Hepatocyte (in vitro differentiated cells): ENCODE measurements at regions not wholly inside any gene's neighbourhood (a gene's known extent, or its start where the extent isn't known, plus 50 kb on each side); places are given as distances from the start of the nearest gene placed in this dataset.

Experiments
- DNase-seq: peaks from one replicate; pipeline ENCODE4 v3.0.0-alpha.2; 2016; ENCODE audit warnings: low spot score
- H2AFZ ChIP-seq: fragments of 200-600 bp; sonication (generic); 2 replicates; pipeline ENCODE4 v1.6.0; 2016; ENCODE audit warnings: antibody characterized with exemption, mild to moderate bottlenecking
- H3K27ac ChIP-seq: fragments of 200-600 bp; sonication (generic); 2 replicates; pipeline ENCODE4 v1.5.1; 2016; ENCODE audit warnings: mild to moderate bottlenecking
- H3K27me3 ChIP-seq: fragments of 200-600 bp; sonication (generic); 2 replicates; pipeline ENCODE4 v1.6.1; 2016
- H3K36me3 ChIP-seq: fragments of 200-600 bp; sonication (generic); replicated peaks from 2 replicates; pipeline ENCODE4 v1.5.1; 2016; ENCODE audit warnings: low read depth; ENCODE audit not compliant: insufficient read depth
- H3K4me1 ChIP-seq: fragments of 200-600 bp; sonication (generic); 2 replicates; pipeline ENCODE4 v1.5.1; 2016; ENCODE audit warnings: mild to moderate bottlenecking, moderate library complexity; ENCODE audit not compliant: insufficient read depth
- H3K4me2 ChIP-seq: fragments of 200-600 bp; sonication (generic); 2 replicates; pipeline ENCODE4 v1.6.0; 2016
- H3K4me3 ChIP-seq: fragments of 200-600 bp; sonication (generic); 2 replicates; pipeline ENCODE4 v1.5.1; 2016; ENCODE audit warnings: mild to moderate bottlenecking
- H3K79me2 ChIP-seq: fragments of 200-600 bp; sonication (generic); 2 replicates; pipeline ENCODE4 v1.6.0; 2017; ENCODE audit warnings: mild to moderate bottlenecking
- H3K9me2 ChIP-seq: fragments of 200-600 bp; sonication (generic); replicated peaks from 2 replicates; pipeline ENCODE4 v1.6.0; 2017; ENCODE audit warnings: mild to moderate bottlenecking; ENCODE audit not compliant: insufficient read depth
- H3K9me3 ChIP-seq: fragments of 200-600 bp; sonication (generic); 2 replicates; pipeline ENCODE4 v1.5.1; 2016; ENCODE audit warnings: low read depth, mild to moderate bottlenecking
- H4K20me1 ChIP-seq: fragments of 200-600 bp; sonication (generic); 2 replicates; pipeline ENCODE4 v1.6.0; 2016; ENCODE audit warnings: mild to moderate bottlenecking; ENCODE audit not compliant: insufficient read depth, poor library complexity, severe bottlenecking
- EZH2 ChIP-seq: fragments of 200-600 bp; sonication (generic); IDR thresholded peaks from 2 replicates; pipeline ENCODE4 v1.6.1; 2016; ENCODE audit warnings: antibody characterized with exemption, mild to moderate bottlenecking, borderline replicate concordance
- EZH2phosphoT487 ChIP-seq: fragments of 200-600 bp; sonication (generic); IDR thresholded peaks from one replicate; pipeline ENCODE4 v1.6.1; 2018; ENCODE audit warnings: antibody characterized with exemption, mild to moderate bottlenecking, low read depth, moderate library complexity; ENCODE audit not compliant: unreplicated experiment, severe bottlenecking
- WGBS: methylation state at CpG from one replicate; pipeline ENCODE4 v1.1.6; 2016; ENCODE audit warnings: low lambda C conversion rate; ENCODE audit errors: missing lambda C conversion rate; 5-methylcytosine and 5-hydroxymethylcytosine counted together
- TF ChIP-seq, protein P1 (sequence below): fragments of 200-600 bp; sonication (generic); IDR thresholded peaks from 2 replicates; pipeline ENCODE4 v1.5.1; 2016; ENCODE audit warnings: antibody characterized with exemption, mild to moderate bottlenecking; ENCODE audit not compliant: poor library complexity

DNA sequence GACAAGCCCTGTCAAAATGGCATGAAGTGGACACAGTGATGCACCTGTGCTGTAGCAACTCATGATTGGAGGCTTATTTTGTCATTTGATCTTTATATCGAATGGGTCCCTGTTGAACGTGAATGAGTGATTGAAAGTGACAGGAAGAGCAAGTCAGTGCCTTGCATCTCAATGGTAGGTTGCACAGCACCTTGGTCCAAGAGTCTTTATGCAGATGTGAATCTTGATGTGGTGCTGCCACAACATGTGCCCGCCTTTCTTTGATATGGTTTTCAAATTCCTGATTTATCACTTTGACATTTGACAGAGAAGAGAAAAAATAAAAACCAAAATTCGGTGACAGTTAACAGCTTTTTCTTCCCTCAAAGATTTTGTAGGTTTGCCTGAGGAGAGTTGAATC, 1182.4 kb downstream of the DNAJB9 start:
- H2AFZ ChIP-seq, result no peak overlapping the region
- H3K4me3 ChIP-seq, result no peak overlapping the region
- H3K27me3 ChIP-seq, result no peaks in the 10 kb centered on the region
- no peaks in the 10 kb centered on the region for H3K79me2 ChIP-seq
- H3K36me3 ChIP-seq, result no peaks in the 10 kb centered on the region
- H3K4me1 ChIP-seq, result no peaks in the 10 kb centered on the region
- no peak for DNase-seq
- no peaks in the 10 kb centered on the region for H3K9me2 ChIP-seq
- TF ChIP-seq EZH2, result no peak
- TF ChIP-seq, protein P1, sequence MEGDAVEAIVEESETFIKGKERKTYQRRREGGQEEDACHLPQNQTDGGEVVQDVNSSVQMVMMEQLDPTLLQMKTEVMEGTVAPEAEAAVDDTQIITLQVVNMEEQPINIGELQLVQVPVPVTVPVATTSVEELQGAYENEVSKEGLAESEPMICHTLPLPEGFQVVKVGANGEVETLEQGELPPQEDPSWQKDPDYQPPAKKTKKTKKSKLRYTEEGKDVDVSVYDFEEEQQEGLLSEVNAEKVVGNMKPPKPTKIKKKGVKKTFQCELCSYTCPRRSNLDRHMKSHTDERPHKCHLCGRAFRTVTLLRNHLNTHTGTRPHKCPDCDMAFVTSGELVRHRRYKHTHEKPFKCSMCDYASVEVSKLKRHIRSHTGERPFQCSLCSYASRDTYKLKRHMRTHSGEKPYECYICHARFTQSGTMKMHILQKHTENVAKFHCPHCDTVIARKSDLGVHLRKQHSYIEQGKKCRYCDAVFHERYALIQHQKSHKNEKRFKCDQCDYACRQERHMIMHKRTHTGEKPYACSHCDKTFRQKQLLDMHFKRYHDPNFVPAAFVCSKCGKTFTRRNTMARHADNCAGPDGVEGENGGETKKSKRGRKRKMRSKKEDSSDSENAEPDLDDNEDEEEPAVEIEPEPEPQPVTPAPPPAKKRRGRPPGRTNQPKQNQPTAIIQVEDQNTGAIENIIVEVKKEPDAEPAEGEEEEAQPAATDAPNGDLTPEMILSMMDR, result no peak
- TF ChIP-seq EZH2phosphoT487, result no peak
- WGBS, result 95% methylated on average over 4 of the region's 4 CpGs
- H3K4me2 ChIP-seq, result no peak overlapping the region
- H3K27ac ChIP-seq, result no peak overlapping the region
- no peaks in the 10 kb centered on the region for H4K20me1 ChIP-seq
- no peaks in the 10 kb centered on the region for H3K9me3 ChIP-seq

DNA sequence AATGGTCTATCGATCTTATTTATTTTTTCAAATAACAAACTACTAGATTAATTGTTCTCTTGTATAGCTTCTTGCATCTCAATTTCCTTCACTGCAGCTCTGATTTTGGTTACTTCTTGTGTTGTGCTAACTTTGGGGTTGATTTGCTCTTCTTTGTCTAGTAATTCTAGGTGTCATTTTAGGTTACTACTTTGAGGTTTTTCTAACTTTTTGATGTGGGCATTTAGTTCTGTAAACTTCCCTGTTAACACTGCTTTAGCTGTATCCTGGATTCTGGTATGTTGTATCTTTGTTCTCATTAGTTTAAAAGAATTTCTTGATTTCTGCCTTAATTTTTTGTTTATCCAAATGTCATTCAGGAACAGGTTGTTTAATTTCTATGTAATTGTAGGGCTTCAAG, 1188.0 kb downstream of the DNAJB9 start:
- Histone ChIP-seq H3K4me2 (no peak overlapping the region), H3K4me1 (no peaks in the 10 kb centered on the region), H3K36me3 (no peaks in the 10 kb centered on the region), H3K27ac (no peak overlapping the region), H3K27me3 (no peaks in the 10 kb centered on the region), H3K79me2 (no peaks in the 10 kb centered on the region), H3K9me3 (no peaks in the 10 kb centered on the region), H3K9me2 (no peaks in the 10 kb centered on the region), H3K4me3 (no peak overlapping the region), H4K20me1 (no peaks in the 10 kb centered on the region), H2AFZ (no peak overlapping the region)
- WGBS, result 79% methylated on average over 1 of the region's 1 CpG
- TF ChIP-seq, protein P1, result no peak
- no peak for TF ChIP-seq EZH2phosphoT487
- no peak for TF ChIP-seq EZH2
- DNase-seq, result no peak

DNA sequence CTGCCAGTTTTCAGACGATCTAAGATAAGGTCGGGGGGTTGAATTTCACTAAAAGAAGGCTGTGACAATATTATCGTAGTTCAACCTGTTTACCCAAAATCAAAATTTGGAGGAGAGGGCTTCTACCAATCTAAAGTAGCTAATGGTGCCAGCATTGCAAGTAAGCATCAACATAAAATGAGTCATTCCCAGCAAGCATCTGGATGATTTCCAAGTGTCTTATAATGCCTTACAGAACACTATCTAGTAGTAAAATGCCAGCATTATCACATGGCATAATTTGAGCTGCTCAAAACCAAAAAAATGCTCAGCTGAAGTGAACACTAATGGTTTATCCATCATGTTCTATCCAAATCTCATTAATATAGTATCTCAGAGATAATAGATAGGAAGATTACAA, 1193.9 kb downstream of the DNAJB9 start:
- Histone ChIP-seq H3K79me2 (no peaks in the 10 kb centered on the region), H3K36me3 (no peaks in the 10 kb centered on the region), H3K9me2 (no peaks in the 10 kb centered on the region), H2AFZ (no peak overlapping the region), H3K9me3 (no peaks in the 10 kb centered on the region), H4K20me1 (no peaks in the 10 kb centered on the region), H3K4me2 (no peak overlapping the region), H3K4me3 (no peak overlapping the region), H3K27me3 (no peaks in the 10 kb centered on the region), H3K27ac (no peak overlapping the region), H3K4me1 (no peaks in the 10 kb centered on the region)
- TF ChIP-seq, protein P1, result no peak
- no peak for TF ChIP-seq EZH2
- no peak for TF ChIP-seq EZH2phosphoT487
- WGBS, result 93% methylated on average over 3 of the region's 3 CpGs
- no peak for DNase-seq

DNA sequence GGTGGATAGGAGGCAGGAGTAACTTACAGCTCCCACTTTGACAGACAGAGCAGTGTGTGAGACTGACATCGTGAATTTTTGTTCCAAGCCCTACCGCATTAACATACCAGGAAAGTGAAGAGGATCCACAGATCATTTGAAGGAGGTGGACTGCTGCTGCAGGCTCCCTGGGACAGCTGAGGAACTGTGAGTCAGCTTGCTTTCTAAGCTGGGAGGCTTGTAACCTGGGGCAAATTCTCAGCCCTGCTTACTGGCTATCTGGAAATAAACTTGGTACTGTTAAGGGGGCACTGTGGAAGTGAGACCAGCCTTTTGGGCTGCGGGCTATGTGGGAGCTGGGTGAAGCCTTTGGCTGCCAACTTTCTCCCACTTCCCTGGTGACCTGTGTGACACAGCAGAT, 1202.5 kb downstream of the DNAJB9 start:
- TF ChIP-seq, protein P1, result no peak
- TF ChIP-seq EZH2 (no peak), EZH2phosphoT487 (no peak)
- DNase-seq, result no peak
- no peak overlapping the region for H3K4me2 ChIP-seq
- 73% methylated on average over 3 of the region's 3 CpGs for WGBS
- no peaks in the 10 kb centered on the region for H4K20me1 ChIP-seq
- no peaks in the 10 kb centered on the region for H3K9me3 ChIP-seq
- no peak overlapping the region for H2AFZ ChIP-seq
- H3K4me1 ChIP-seq, result no peaks in the 10 kb centered on the region
- H3K4me3 ChIP-seq, result no peak overlapping the region
- H3K27me3 ChIP-seq, result no peaks in the 10 kb centered on the region
- H3K27ac ChIP-seq, result no peak overlapping the region
- H3K9me2 ChIP-seq, result no peaks in the 10 kb centered on the region
- H3K79me2 ChIP-seq, result no peaks in the 10 kb centered on the region
- H3K36me3 ChIP-seq, result no peaks in the 10 kb centered on the region
